CD4-positive, alpha-beta T cell (primary cell): ENCODE measurements at regions not wholly inside any gene's neighbourhood (a gene's known extent, or its start where the extent isn't known, plus 50 kb on each side); places are given as distances from the start of the nearest gene placed in this dataset.
A peak's percentile ranks its signal among the peaks of the same experiment; 100 is the strongest.

Experiments
- ATAC-seq: fragments of 200-7000 bp; cut with Tn5 transposase; one replicate; pipeline ENCODE4 v1.10.0; 2022; ENCODE audit warnings: mild to moderate bottlenecking; ENCODE audit not compliant: poor library complexity
- CTCF ChIA-PET: fragments of 350-600 bp; sonication (Branson Sonifier 250); formaldehyde crosslinking; loops from one replicate; lab custom pipeline; 2021; ENCODE audit warnings: antibody characterized with exemption, inconsistent platforms; lab: Charles Lee
- POLR2A ChIA-PET: fragments of 350-600 bp; sonication (Branson Sonifier 250); formaldehyde crosslinking; loops from one replicate; lab custom pipeline; 2021; ENCODE audit warnings: antibody characterized with exemption, inconsistent platforms; lab: Charles Lee
- DNase-seq, 14 experiments: peaks; one replicate each; pipeline ENCODE4 v3.0.0-alpha.2; 2013 to 2020; ENCODE audit warnings: mixed read lengths in 2 of 14
- H3K27ac ChIP-seq, 2 donors: one replicate each; pipeline versions ENCODE4 v1.5.1 to v1.7.0; 2013; ENCODE audit warnings: low read length in 2 of 2, low read depth in 1 of 2, mild to moderate bottlenecking in 1 of 2
- H3K27me3 ChIP-seq, 2 experiments: 1 replicate in 1 of 2; 2 replicates in 1 of 2; pipeline versions ENCODE4 v1.6.1 to v1.7.0; 2013; ENCODE audit warnings: low read length in 2 of 2, control low read depth in 1 of 2, mild to moderate bottlenecking in 1 of 2, moderate library complexity in 1 of 2; ENCODE audit not compliant: insufficient read depth in 2 of 2, control insufficient read depth in 1 of 2
- H3K36me3 ChIP-seq: one replicate; pipeline ENCODE4 v1.6.1; 2013; ENCODE audit warnings: low read length, control low read depth; ENCODE audit not compliant: insufficient read depth
- H3K4me1 ChIP-seq: one replicate; pipeline ENCODE4 v1.6.1; 2013; ENCODE audit warnings: low read length, control low read depth; ENCODE audit not compliant: insufficient read depth
- H3K4me3 ChIP-seq: one replicate; pipeline ENCODE4 v1.5.1; 2013; ENCODE audit warnings: mild to moderate bottlenecking, low read length, moderate library complexity
- H3K9me3 ChIP-seq, 2 experiments: 1 replicate in 1 of 2; 2 replicates in 1 of 2; pipeline versions ENCODE4 v1.6.1 to v1.7.0; 2013; ENCODE audit warnings: low read length in 2 of 2, mild to moderate bottlenecking in 2 of 2, control low read depth in 1 of 2, moderate library complexity in 1 of 2; ENCODE audit not compliant: control insufficient read depth in 1 of 2, insufficient read depth in 1 of 2
- H3K27ac Mint-ChIP-seq: one replicate; pipeline ENCODE4 v1.8.0; 2020; ENCODE audit warnings: mixed read lengths
- H3K27me3 Mint-ChIP-seq: one replicate; pipeline ENCODE4 v1.8.0; 2021; ENCODE audit warnings: mixed read lengths
- H3K36me3 Mint-ChIP-seq: one replicate; pipeline ENCODE4 v1.8.0; 2021; ENCODE audit warnings: low read depth, mixed read lengths
- H3K4me1 Mint-ChIP-seq: one replicate; pipeline ENCODE4 v1.8.0; 2021; ENCODE audit warnings: low read depth, mixed read lengths
- H3K4me3 Mint-ChIP-seq: one replicate; pipeline ENCODE4 v1.8.0; 2020; ENCODE audit warnings: mild to moderate bottlenecking, mixed read lengths
- H3K9me3 Mint-ChIP-seq: one replicate; pipeline ENCODE4 v1.8.0; 2020; ENCODE audit warnings: mixed read lengths
- intact Hi-C, 2 experiments: fragments of 100-400 bp; cut with DNase I in 1 of 2; cut with micrococcal nuclease in 1 of 2; formaldehyde crosslinking; loops; one replicate each; pipeline versions ENCODE4 v1.15.1 to v1.9.0; 2023 to 2025; cut with DNase I, micrococcal nuclease
- TF ChIP-seq, protein P1 (sequence below): fragments of 200-600 bp; IDR thresholded peaks from one replicate; pipeline ENCODE4 v1.8.0; 2022; ENCODE audit warnings: antibody characterized with exemption, mild to moderate bottlenecking

- H3K9me3 Mint-ChIP-seq = no peaks in the 10 kb centered on the region
- H3K4me1 Mint-ChIP-seq = no peaks in the 10 kb centered on the region
- H3K36me3 Mint-ChIP-seq = no peaks in the 10 kb centered on the region
- Histone ChIP-seq H3K9me3 (no peaks in the 10 kb centered on the region), H3K4me3 (no peak overlapping the region), H3K27ac (no peak overlapping the region), H3K36me3 (no peaks in the 10 kb centered on the region), H3K4me1 (peaks cover 4% of the 10 kb centered on the region), H3K27me3 (no peaks in the 10 kb centered on the region)
- DNase-seq (no peak), ATAC-seq (no peak)
- CTCF ChIA-PET = no interaction called here
- TF ChIP-seq, protein P1, sequence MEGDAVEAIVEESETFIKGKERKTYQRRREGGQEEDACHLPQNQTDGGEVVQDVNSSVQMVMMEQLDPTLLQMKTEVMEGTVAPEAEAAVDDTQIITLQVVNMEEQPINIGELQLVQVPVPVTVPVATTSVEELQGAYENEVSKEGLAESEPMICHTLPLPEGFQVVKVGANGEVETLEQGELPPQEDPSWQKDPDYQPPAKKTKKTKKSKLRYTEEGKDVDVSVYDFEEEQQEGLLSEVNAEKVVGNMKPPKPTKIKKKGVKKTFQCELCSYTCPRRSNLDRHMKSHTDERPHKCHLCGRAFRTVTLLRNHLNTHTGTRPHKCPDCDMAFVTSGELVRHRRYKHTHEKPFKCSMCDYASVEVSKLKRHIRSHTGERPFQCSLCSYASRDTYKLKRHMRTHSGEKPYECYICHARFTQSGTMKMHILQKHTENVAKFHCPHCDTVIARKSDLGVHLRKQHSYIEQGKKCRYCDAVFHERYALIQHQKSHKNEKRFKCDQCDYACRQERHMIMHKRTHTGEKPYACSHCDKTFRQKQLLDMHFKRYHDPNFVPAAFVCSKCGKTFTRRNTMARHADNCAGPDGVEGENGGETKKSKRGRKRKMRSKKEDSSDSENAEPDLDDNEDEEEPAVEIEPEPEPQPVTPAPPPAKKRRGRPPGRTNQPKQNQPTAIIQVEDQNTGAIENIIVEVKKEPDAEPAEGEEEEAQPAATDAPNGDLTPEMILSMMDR = no peak
- intact Hi-C loops = no loop called here
- H3K27ac Mint-ChIP-seq = no peak overlapping the region
- POLR2A ChIA-PET = no interaction called here
- H3K4me3 Mint-ChIP-seq = no peak overlapping the region
- H3K27me3 Mint-ChIP-seq = no peaks in the 10 kb centered on the region
Measured at GRCh38 chr10:7006566-7006965, 404.3 kb downstream of the SFMBT2 start.

DNA sequence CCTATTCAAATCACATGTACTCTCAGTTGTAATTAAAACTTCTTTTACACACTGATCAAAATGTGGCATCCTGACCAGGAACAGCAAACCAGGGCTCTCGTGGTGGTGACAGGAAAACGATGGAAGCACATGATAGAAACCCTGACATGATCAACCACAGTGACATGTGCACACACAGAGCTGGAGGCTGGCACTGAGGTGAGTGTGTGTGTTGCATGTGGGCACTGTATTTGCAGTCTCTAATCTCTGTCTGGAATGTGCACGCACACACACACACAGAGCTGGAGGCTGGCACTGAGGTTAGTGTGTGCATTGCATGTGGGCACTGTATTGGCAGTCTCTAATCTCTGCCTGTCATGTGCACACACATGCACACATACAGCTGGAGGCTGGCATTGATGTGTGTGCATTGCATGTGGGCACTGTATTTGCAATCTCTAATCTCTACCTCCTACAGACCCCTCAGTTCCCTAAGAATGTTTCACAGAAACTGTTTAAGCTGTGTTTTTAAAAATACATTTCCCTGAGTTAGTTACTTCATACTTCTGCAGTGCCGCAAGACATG, 406.9 kb downstream of the SFMBT2 start:
- H3K4me3 ChIP-seq = no peak overlapping the region
- ATAC-seq (no peak), DNase-seq (peak in 1 of 14 experiments; percentile 5)
- Mint-ChIP-seq H3K9me3 (no peaks in the 10 kb centered on the region), H3K27ac (no peak overlapping the region), H3K27me3 (no peaks in the 10 kb centered on the region), H3K4me1 (no peaks in the 10 kb centered on the region), H3K36me3 (no peaks in the 10 kb centered on the region), H3K4me3 (no peak overlapping the region)
- no peak overlapping the region for H3K27ac ChIP-seq
- CTCF ChIA-PET = no interaction called here
- TF ChIP-seq, protein P1 = no peak
- POLR2A ChIA-PET = no interaction called here
- no peaks in the 10 kb centered on the region for H3K27me3 ChIP-seq
- peaks cover 4% of the 10 kb centered on the region for H3K4me1 ChIP-seq
- no peaks in the 10 kb centered on the region for H3K36me3 ChIP-seq
- no peaks in the 10 kb centered on the region for H3K9me3 ChIP-seq
- intact Hi-C loops = no loop called here

DNA sequence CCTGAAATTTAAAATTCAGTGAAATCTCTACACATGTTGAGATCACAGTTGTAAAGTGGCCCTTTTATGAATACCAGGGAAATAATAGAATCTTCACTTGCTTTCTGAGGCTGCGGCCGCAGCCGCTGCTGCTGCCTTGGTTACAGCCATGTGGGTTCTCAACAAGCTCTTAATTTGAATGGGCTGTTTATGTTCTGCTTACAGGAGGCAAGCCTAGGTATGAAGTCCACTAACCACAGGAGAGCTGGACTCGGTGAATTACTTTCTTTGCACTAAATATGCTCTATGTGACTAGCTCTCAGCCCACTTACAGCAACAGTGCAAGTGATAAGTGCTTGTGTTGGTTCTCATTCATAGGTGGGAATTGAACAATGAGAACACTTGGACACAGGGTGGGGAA, 410.8 kb downstream of the SFMBT2 start:
- H3K4me3 ChIP-seq = no peak overlapping the region
- peaks cover 4% of the 10 kb centered on the region for H3K4me1 ChIP-seq
- Mint-ChIP-seq H3K4me1 (no peaks in the 10 kb centered on the region), H3K27me3 (peaks cover 7% of the 10 kb centered on the region), H3K4me3 (no peak overlapping the region), H3K9me3 (no peaks in the 10 kb centered on the region), H3K36me3 (no peaks in the 10 kb centered on the region), H3K27ac (no peak overlapping the region)
- H3K36me3 ChIP-seq = no peaks in the 10 kb centered on the region
- TF ChIP-seq, protein P1 = no peak
- peak in 1 of 14 experiments; percentile 13 for DNase-seq
- ChIA-PET POLR2A (no interaction called here), CTCF (no interaction called here)
- H3K27ac ChIP-seq = no peak overlapping the region
- H3K27me3 ChIP-seq = no peaks in the 10 kb centered on the region
- ATAC-seq = no peak
- no peaks in the 10 kb centered on the region for H3K9me3 ChIP-seq
- intact Hi-C loops = no loop called here
